Tibial nerve (tissue), 4 donors: ENCODE measurements at regions not wholly inside any gene's neighbourhood (a gene's known extent, or its start where the extent isn't known, plus 50 kb on each side); places are given as distances from the start of the nearest gene placed in this dataset. TPM values are rescaled to one million over a fixed set of nuclear protein-coding genes. Genes with fewer than 3 reads are reported as not detected.

Experiments
- DNase-seq, 2 donors: peaks; one replicate each; pipeline ENCODE4 v3.0.0-alpha.2; 2019; ENCODE audit warnings: low spot score in 2 of 2
- H3K27ac ChIP-seq, 4 donors: fragments of 200-600 bp; sonication (generic) in 3 of 4; one replicate each; pipeline ENCODE4 v1.5.1; 2017 to 2019; ENCODE audit warnings: mild to moderate bottlenecking in 1 of 4
- H3K27me3 ChIP-seq, 2 donors: fragments of 200-600 bp; sonication (generic) in 1 of 2; one replicate each; pipeline versions ENCODE4 v1.5.1 to v1.6.0; 2017 to 2019
- H3K36me3 ChIP-seq, 3 donors: fragments of 200-600 bp; sonication (generic); one replicate each; pipeline ENCODE4 v1.5.1; 2018 to 2019
- H3K4me1 ChIP-seq, 4 donors: fragments of 200-600 bp; sonication (generic) in 3 of 4; one replicate each; pipeline ENCODE4 v1.5.1; 2017 to 2019
- H3K4me3 ChIP-seq, 4 donors: fragments of 200-600 bp; sonication (generic) in 3 of 4; one replicate each; pipeline ENCODE4 v1.5.1; 2017 to 2019; ENCODE audit warnings: mild to moderate bottlenecking in 1 of 4, moderate library complexity in 1 of 4
- H3K9me3 ChIP-seq, 4 donors: fragments of 200-600 bp; sonication (generic) in 3 of 4; one replicate each; pipeline ENCODE4 v1.5.1; 2017 to 2019
- CTCF ChIP-seq, 5 experiments: fragments of 200-600 bp in 3 of 5; fragments of 450-650 bp in 2 of 5; sonication (generic) in 3 of 5; IDR thresholded peaks; one replicate each; pipeline ENCODE4 v1.5.1; 2016 to 2019; ENCODE audit warnings: antibody characterized with exemption in 5 of 5, mild to moderate bottlenecking in 3 of 5, moderate library complexity in 2 of 5
- EP300 ChIP-seq, 2 donors: sonication (generic); formaldehyde crosslinking; IDR thresholded peaks; one replicate each; pipeline ENCODE4 v1.6.1; 2017; ENCODE audit warnings: antibody characterized with exemption in 2 of 2, mild to moderate bottlenecking in 1 of 2
- POLR2A ChIP-seq, 2 donors: fragments of 450-650 bp; IDR thresholded peaks; one replicate each; pipeline ENCODE4 v1.6.1; 2017; ENCODE audit warnings: antibody characterized with exemption in 2 of 2, mild to moderate bottlenecking in 2 of 2, moderate library complexity in 2 of 2
- WGBS, 2 donors: methylation state at CpG; one replicate each; pipeline ENCODE4 v1.1.5; 2018; 5-methylcytosine and 5-hydroxymethylcytosine counted together
- small RNA-seq: library from RNA; depleted of rRNA; stranded (forward); fragments of <200 nt; gene quantifications from one replicate; pipeline ENCODE3, GENCODE V24; 2016

GRCh38 chr10:20343036-20343435, 526.8 kb downstream of the PLXDC2 start:
- 34 to 44% methylated on average over 3 of the region's 3 CpGs for WGBS, 2 donors
- Histone ChIP-seq H3K9me3 (no peaks in the 10 kb centered on the region), H3K4me3 (no peak overlapping the region), H3K36me3 (no peaks in the 10 kb centered on the region), H3K27ac (no peak overlapping the region), H3K27me3 (no peaks in the 10 kb centered on the region), H3K4me1 (peaks cover 0 to 6% (median 0%) of the 10 kb centered on the region in 4 donors)
- TF ChIP-seq CTCF (IDR thresholded peaks at IDR 0.05) (no peak), POLR2A (IDR thresholded peaks at IDR 0.05) (no peak), EP300 (IDR thresholded peaks at IDR 0.05) (no peak)
- DNase-seq = no peak

Small RNA genes lying in the stretch of these regions (small RNA-seq; reads per million reads assigned to genes)
- not detected for gene AL590032.1
- not detected for gene MIR4675
